ENCODE measurements at regions not wholly inside any gene's neighbourhood (a gene's known extent, or its start where the extent isn't known, plus 50 kb on each side); places are given as distances from the start of the nearest gene placed in this dataset.

DNA sequence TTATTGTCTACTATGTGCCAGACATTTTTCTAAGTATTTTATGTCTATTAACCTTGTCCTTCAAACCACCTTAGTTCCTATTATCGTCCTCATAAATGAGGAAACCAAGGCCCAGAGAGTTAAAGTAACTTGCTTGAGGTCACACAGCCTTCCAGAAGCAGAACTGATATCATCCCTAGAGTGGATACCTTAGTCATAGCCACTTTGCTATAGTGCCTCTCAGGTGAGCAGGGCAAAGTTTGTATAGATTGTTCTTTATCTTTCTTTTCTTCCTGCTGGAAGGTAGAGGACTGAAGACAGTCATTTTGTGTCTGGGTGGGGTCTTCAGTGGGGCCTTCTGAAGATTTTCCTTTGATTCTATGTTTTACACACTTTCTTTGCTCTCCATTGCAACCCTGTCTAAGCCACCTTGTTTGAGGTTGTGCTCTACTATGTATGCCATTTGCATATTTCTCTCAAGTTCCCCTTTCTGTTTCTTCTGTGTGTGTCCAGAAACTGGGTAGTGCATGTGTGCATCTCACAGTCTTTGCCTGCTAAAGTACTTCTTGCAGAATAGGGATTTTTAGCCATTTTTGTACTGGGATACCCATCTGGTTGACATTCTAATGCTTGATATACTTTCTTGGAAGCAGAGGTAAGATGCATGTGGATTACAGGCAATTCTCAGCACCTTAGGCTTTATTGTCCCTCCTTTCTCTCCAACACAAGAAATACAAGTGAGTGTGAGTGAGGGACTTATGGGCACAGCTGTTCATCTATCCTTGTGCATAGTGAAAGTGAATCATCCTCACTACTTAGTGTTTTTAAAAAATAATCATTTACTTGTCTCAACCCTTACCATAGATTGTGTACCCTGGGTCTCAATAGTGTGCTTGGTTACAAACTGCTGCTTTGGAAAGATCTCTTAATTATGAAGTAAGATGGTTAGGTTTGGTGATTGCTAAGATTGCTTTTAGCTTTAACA, 207.6 kb upstream of the HMCN1 start:
- H3K27ac ChIP-seq (ENCODE audit: low read length), result no peak overlapping the region
- intact Hi-C loops (cut with micrococcal nuclease), result no loop called here
- ChIA-PET CTCF (no interaction called here), POLR2A (ENCODE audit: unreplicated experiment) (no interaction called here)
- H3K4me3 ChIP-seq (ENCODE audit: low read length), result no peak overlapping the region
- BruUV-seq (replicated peaks), result no TSS peak
- H3K4me2 ChIP-seq (ENCODE audit: low read length), result no peak overlapping the region
- H3K4me1 ChIP-seq (ENCODE audit: insufficient read depth, low read length), result no peaks in the 10 kb centered on the region
- no peaks in the 10 kb centered on the region for H3K27me3 ChIP-seq (ENCODE audit: low read length)
- no peak for ATAC-seq
- no peak for DNase-seq
- H2AFZ ChIP-seq (ENCODE audit: low read length), result no peak overlapping the region
- no peaks in the 10 kb centered on the region for H3K9me2 ChIP-seq (replicated peaks; ENCODE audit: low read length)
- no peaks in the 10 kb centered on the region for H3K79me2 ChIP-seq (ENCODE audit: low read length)
- no peak overlapping the region for H3K9ac ChIP-seq (ENCODE audit: low read length)
- H3K9me3 ChIP-seq (ENCODE audit: low read length), result no peaks in the 10 kb centered on the region
- H3K36me3 ChIP-seq (ENCODE audit: low read depth, low read length), result no peaks in the 10 kb centered on the region
- H4K20me1 ChIP-seq (ENCODE audit: low read length), result no peaks in the 10 kb centered on the region
- H3F3A ChIP-seq (ENCODE audit: low read length, unreplicated experiment), result no peaks in the 10 kb centered on the region
- no peak for TF ChIP-seq EZH2 (IDR thresholded peaks at IDR 0.05; ENCODE audit: low read length, unreplicated experiment)
- TF ChIP-seq CTCF (conservative IDR thresholded peaks at IDR 0.05; ENCODE audit: low read depth, low read length), result no peak
- TF ChIP-seq EZH2phosphoT487 (IDR thresholded peaks at IDR 0.05; ENCODE audit: borderline replicate concordance, low read length), result no peak

GRCh38 chr1:185520188-185520920, 203.3 kb upstream of the IVNS1ABP start:
- H3K9me2 ChIP-seq (replicated peaks; ENCODE audit: low read length), result no peaks in the 10 kb centered on the region
- ChIA-PET CTCF (no interaction called here), POLR2A (ENCODE audit: unreplicated experiment) (no interaction called here)
- H3K9ac ChIP-seq (ENCODE audit: low read length), result no peak overlapping the region
- H3K79me2 ChIP-seq (ENCODE audit: low read length), result no peaks in the 10 kb centered on the region
- no peaks in the 10 kb centered on the region for H3F3A ChIP-seq (ENCODE audit: low read length, unreplicated experiment)
- H4K20me1 ChIP-seq (ENCODE audit: low read length), result no peaks in the 10 kb centered on the region
- H3K4me2 ChIP-seq (ENCODE audit: low read length), result no peak overlapping the region
- no peaks in the 10 kb centered on the region for H3K27me3 ChIP-seq (ENCODE audit: low read length)
- H3K9me3 ChIP-seq (ENCODE audit: low read length), result peaks cover 8% of the 10 kb centered on the region; the same call in 1 of the 2 replicates
- BruUV-seq (replicated peaks), result no TSS peak
- no peaks in the 10 kb centered on the region; the same call in 1 of the 2 replicates for H3K36me3 ChIP-seq (ENCODE audit: low read depth, low read length)
- no peak overlapping the region for H3K27ac ChIP-seq (ENCODE audit: low read length)
- intact Hi-C loops (cut with micrococcal nuclease), result no loop called here
- H3K4me3 ChIP-seq (ENCODE audit: low read length), result no peak overlapping the region
- no peak for TF ChIP-seq EZH2 (IDR thresholded peaks at IDR 0.05; ENCODE audit: low read length, unreplicated experiment)
- no peak for TF ChIP-seq EZH2phosphoT487 (IDR thresholded peaks at IDR 0.05; ENCODE audit: borderline replicate concordance, low read length)
- no peak for TF ChIP-seq CTCF (conservative IDR thresholded peaks at IDR 0.05; ENCODE audit: low read depth, low read length)
- H3K4me1 ChIP-seq (ENCODE audit: insufficient read depth, low read length), result no peaks in the 10 kb centered on the region
- no peak overlapping the region for H2AFZ ChIP-seq (ENCODE audit: low read length)
- DNase-seq, result no peak
- no peak for ATAC-seq

Data from PC-3 (cell line).